IPS-20b (cell line): ENCODE measurements at regions not wholly inside any gene's neighbourhood (a gene's known extent, or its start where the extent isn't known, plus 50 kb on each side); places are given as distances from the start of the nearest gene placed in this dataset.

Source experiments
- H3K27ac ChIP-seq: one replicate; pipeline ENCODE4 v1.5.1; 2013; ENCODE audit warnings: low read length
- H3K27me3 ChIP-seq: 2 replicates; pipeline ENCODE4 v1.6.1; 2013; ENCODE audit warnings: mild to moderate bottlenecking, low read length, inconsistent platforms; ENCODE audit not compliant: insufficient read depth
- H3K36me3 ChIP-seq: 2 replicates; pipeline ENCODE4 v1.6.1; 2013; ENCODE audit warnings: low read depth, mild to moderate bottlenecking, inconsistent platforms, low read length, moderate library complexity; ENCODE audit not compliant: insufficient read depth
- H3K4me1 ChIP-seq: 2 replicates; pipeline ENCODE4 v1.6.1; 2013; ENCODE audit warnings: mild to moderate bottlenecking, control low read depth, inconsistent platforms, low read length, moderate library complexity; ENCODE audit not compliant: insufficient read depth
- H3K4me3 ChIP-seq: 2 replicates; pipeline ENCODE4 v1.5.1; 2013; ENCODE audit warnings: mild to moderate bottlenecking, low read length, inconsistent platforms
- H3K9ac ChIP-seq: 2 replicates; pipeline ENCODE4 v1.6.1; 2013; ENCODE audit warnings: low read depth, mild to moderate bottlenecking, inconsistent platforms, low read length, moderate library complexity
- H3K9me3 ChIP-seq: 2 replicates; pipeline ENCODE4 v1.6.1; 2013; ENCODE audit warnings: mild to moderate bottlenecking, low read depth, low read length, inconsistent platforms; ENCODE audit not compliant: insufficient read depth

- no peaks in the 10 kb centered on the region for H3K36me3 ChIP-seq
- peaks cover 11% of the 10 kb centered on the region for H3K4me1 ChIP-seq
- no peak overlapping the region for H3K9ac ChIP-seq
- no peak overlapping the region for H3K27ac ChIP-seq
- no peak overlapping the region for H3K4me3 ChIP-seq
- H3K27me3 ChIP-seq, result no peaks in the 10 kb centered on the region
- no peaks in the 10 kb centered on the region for H3K9me3 ChIP-seq
These were observed 138.6 kb upstream of the ERRFI1 start for GRCh38 chr1:8164670-8165069.

GRCh38 chr1:8163039-8163438 is 136.9 kb upstream of the ERRFI1 start:
- no peaks in the 10 kb centered on the region for H3K27me3 ChIP-seq
- H3K9ac ChIP-seq, result no peak overlapping the region
- no peak overlapping the region for H3K27ac ChIP-seq
- peaks cover 10% of the 10 kb centered on the region for H3K4me1 ChIP-seq
- no peak overlapping the region for H3K4me3 ChIP-seq
- H3K36me3 ChIP-seq, result no peaks in the 10 kb centered on the region
- H3K9me3 ChIP-seq, result no peaks in the 10 kb centered on the region

GRCh38 chr1:8162168-8162567 is 136.1 kb upstream of the ERRFI1 start:
- Histone ChIP-seq H3K4me3 (no peak overlapping the region), H3K27me3 (no peaks in the 10 kb centered on the region), H3K9ac (no peak overlapping the region), H3K27ac (no peak overlapping the region), H3K9me3 (no peaks in the 10 kb centered on the region), H3K36me3 (no peaks in the 10 kb centered on the region), H3K4me1 (peaks cover 8% of the 10 kb centered on the region)

GRCh38 chr1:8161546-8162105 is 135.5 kb upstream of the ERRFI1 start:
- no peak overlapping the region for H3K4me3 ChIP-seq
- H3K9ac ChIP-seq, result no peak overlapping the region
- H3K36me3 ChIP-seq, result no peaks in the 10 kb centered on the region
- no peaks in the 10 kb centered on the region for H3K9me3 ChIP-seq
- no peak overlapping the region for H3K27ac ChIP-seq
- H3K27me3 ChIP-seq, result no peaks in the 10 kb centered on the region
- H3K4me1 ChIP-seq, result peaks cover 7% of the 10 kb centered on the region

- Histone ChIP-seq H3K4me1 (peaks cover 4% of the 10 kb centered on the region; the same call in 1 of the 2 replicates), H3K4me3 (no peak overlapping the region), H3K27me3 (no peaks in the 10 kb centered on the region), H3K36me3 (no peaks in the 10 kb centered on the region), H3K9me3 (no peaks in the 10 kb centered on the region), H3K27ac (no peak overlapping the region), H3K9ac (no peak overlapping the region)
These were observed 133.4 kb upstream of the ERRFI1 start for GRCh38 chr1:8159470-8160024.

DNA sequence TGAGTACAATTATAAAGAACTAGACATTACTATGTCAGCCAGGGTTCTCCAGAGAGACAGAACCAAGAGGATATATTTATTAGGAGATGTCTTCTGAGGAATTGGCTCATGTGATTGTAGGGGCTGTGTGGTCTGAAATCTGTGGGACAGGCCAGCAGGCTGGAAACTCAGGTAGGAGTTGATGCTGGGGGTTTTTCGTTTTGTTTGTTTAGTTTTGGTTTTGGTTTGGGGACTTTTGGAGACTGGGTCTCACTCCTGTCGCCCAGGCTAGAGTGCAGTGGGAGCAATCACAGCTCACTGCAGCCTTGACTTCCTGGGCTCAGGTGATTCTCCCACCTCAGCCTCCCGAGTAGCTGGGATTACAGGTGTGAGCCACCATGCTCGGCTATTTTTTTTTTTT is 132.9 kb upstream of the ERRFI1 start:
- no peaks in the 10 kb centered on the region for H3K36me3 ChIP-seq
- H3K27ac ChIP-seq, result no peak overlapping the region
- no peaks in the 10 kb centered on the region for H3K27me3 ChIP-seq
- H3K9me3 ChIP-seq, result no peaks in the 10 kb centered on the region
- H3K9ac ChIP-seq, result no peak overlapping the region
- peaks cover 4% of the 10 kb centered on the region; the same call in 1 of the 2 replicates for H3K4me1 ChIP-seq
- H3K4me3 ChIP-seq, result no peak overlapping the region

DNA sequence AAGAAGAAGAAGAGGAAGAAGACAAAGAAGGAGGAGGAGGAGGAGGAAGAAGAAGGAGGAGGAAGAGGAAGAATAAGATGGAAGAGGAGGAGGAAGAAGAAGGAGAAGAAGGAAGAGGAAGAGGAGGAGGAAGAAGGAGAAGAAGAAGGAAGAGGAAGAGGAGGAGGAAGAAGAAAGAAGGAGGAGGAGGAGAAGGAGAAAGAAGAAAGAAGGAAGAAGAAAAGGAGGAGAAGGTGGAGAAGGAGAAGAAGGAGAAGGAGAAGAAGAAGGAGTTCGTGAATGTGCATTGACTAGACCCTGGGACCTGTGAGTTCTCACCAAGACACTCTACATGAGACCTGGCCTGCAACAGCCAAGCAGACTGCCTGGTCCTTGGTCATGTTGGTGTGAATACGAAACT is 131.7 kb upstream of the ERRFI1 start:
- Histone ChIP-seq H3K9me3 (no peaks in the 10 kb centered on the region), H3K4me3 (no peak overlapping the region), H3K9ac (no peak overlapping the region), H3K4me1 (peaks cover 4% of the 10 kb centered on the region; the same call in 1 of the 2 replicates), H3K27me3 (no peaks in the 10 kb centered on the region), H3K27ac (no peak overlapping the region), H3K36me3 (no peaks in the 10 kb centered on the region)

DNA sequence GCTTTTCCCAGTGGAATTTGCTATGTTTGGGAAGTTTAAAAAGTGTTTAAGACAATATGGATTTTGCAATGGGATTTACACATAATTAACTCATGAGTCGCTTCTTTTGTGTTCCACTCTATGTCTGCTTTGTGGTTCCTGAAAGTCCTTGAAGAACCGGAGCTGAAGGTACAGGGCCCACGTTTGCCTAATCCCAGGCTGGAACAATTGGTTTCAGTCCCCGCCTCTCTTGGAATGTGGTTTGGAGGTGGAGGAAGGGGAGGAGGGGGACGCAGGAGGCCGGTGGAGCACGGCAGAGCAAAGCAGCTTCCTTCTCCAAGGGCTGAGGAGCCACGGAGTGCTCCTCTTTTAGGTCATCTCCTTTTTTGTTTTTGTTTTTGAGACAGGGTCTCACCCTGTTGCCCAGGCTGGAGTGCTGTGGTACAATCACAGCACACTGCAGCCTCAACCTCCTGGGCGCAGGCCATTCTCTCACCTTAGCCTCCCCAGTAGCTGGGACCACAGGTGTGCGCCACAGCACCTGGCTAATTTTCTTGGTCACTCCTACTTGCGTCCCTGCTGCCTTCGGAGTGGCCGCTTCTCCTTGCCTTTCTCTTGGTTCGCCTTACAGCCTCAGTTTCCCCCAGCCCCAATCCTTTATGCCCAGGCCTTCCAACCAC is 129.5 kb upstream of the ERRFI1 start:
- Histone ChIP-seq H3K9ac (no peak overlapping the region), H3K4me1 (peaks cover 4% of the 10 kb centered on the region; the same call in 1 of the 2 replicates), H3K36me3 (no peaks in the 10 kb centered on the region), H3K27me3 (no peaks in the 10 kb centered on the region), H3K4me3 (no peak overlapping the region), H3K9me3 (no peaks in the 10 kb centered on the region), H3K27ac (no peak overlapping the region)

- H3K4me1 ChIP-seq, result peaks cover 4% of the 10 kb centered on the region; the same call in 1 of the 2 replicates
- H3K9ac ChIP-seq, result no peak overlapping the region
- no peak overlapping the region for H3K27ac ChIP-seq
- H3K4me3 ChIP-seq, result no peak overlapping the region
- H3K36me3 ChIP-seq, result no peaks in the 10 kb centered on the region
- no peaks in the 10 kb centered on the region for H3K27me3 ChIP-seq
- no peaks in the 10 kb centered on the region for H3K9me3 ChIP-seq
These were observed 128.5 kb upstream of the ERRFI1 start for GRCh38 chr1:8154621-8155052.

- no peak overlapping the region for H3K9ac ChIP-seq
- peaks cover 4% of the 10 kb centered on the region; the same call in 1 of the 2 replicates for H3K4me1 ChIP-seq
These were observed 127.9 kb upstream of the ERRFI1 start for GRCh38 chr1:8153961-8154360.

GRCh38 chr1:8152731-8153702 is 126.9 kb upstream of the ERRFI1 start:
- Histone ChIP-seq H3K27ac (no peak overlapping the region), H3K4me1 (peaks cover 4% of the 10 kb centered on the region; the same call in 1 of the 2 replicates), H3K9me3 (no peaks in the 10 kb centered on the region), H3K9ac (no peak overlapping the region), H3K36me3 (no peaks in the 10 kb centered on the region), H3K4me3 (no peak overlapping the region), H3K27me3 (no peaks in the 10 kb centered on the region)

More at GRCh38 chr1:8153961-8154360, 127.9 kb upstream of the ERRFI1 start:
- H3K27ac ChIP-seq, result no peak overlapping the region
- H3K36me3 ChIP-seq, result no peaks in the 10 kb centered on the region
- H3K9me3 ChIP-seq, result no peaks in the 10 kb centered on the region
- no peak overlapping the region for H3K4me3 ChIP-seq
- H3K27me3 ChIP-seq, result no peaks in the 10 kb centered on the region
